ENCODE measurements at regions not wholly inside any gene's neighbourhood (a gene's known extent, or its start where the extent isn't known, plus 50 kb on each side); places are given as distances from the start of the nearest gene placed in this dataset.

DNA sequence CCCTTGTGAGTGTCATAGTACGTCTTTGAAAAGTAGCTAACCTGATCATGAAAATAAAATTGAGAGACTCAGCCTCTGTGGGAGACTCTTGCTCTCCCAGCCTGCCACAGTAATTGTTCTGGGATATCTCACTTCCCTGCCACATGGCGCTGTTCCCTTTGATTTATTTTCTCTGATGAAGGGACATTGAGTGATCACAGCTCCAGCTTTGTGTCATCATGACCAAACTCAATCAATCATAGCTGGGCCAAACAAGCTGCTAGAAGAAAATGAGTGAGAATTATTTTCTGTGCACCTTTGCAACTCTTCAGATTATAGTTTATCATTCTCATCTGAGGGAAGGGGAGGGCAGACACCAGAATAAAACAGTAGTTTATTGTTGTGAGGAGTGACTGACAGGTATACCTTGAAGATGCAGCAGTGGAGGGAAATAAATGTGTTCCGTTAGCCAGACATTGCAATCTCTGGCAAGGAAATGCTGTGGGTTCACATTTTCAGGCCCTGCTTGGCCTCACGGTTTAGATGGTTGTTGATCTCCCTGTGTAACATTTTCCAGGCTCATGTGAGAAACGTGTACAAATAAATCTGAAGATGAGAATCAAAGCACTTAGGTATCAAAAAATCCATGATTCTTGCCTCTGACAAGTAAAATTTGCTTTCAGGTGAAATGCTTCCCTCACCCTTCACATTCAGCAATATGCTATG, 174.7 kb upstream of the FBXL17 start:
- TF ChIP-seq, protein P1, sequence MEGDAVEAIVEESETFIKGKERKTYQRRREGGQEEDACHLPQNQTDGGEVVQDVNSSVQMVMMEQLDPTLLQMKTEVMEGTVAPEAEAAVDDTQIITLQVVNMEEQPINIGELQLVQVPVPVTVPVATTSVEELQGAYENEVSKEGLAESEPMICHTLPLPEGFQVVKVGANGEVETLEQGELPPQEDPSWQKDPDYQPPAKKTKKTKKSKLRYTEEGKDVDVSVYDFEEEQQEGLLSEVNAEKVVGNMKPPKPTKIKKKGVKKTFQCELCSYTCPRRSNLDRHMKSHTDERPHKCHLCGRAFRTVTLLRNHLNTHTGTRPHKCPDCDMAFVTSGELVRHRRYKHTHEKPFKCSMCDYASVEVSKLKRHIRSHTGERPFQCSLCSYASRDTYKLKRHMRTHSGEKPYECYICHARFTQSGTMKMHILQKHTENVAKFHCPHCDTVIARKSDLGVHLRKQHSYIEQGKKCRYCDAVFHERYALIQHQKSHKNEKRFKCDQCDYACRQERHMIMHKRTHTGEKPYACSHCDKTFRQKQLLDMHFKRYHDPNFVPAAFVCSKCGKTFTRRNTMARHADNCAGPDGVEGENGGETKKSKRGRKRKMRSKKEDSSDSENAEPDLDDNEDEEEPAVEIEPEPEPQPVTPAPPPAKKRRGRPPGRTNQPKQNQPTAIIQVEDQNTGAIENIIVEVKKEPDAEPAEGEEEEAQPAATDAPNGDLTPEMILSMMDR (IDR thresholded peaks at IDR 0.05; ENCODE audit: borderline replicate concordance, extremely low read depth, low read length, poor library complexity, severe bottlenecking): no peak
- no peak for TF ChIP-seq EZH2 (IDR thresholded peaks at IDR 0.05; ENCODE audit: borderline replicate concordance, low read depth, low read length, severe bottlenecking)
